Thyroid gland (tissue), 4 donors: ENCODE measurements at regions not wholly inside any gene's neighbourhood (a gene's known extent, or its start where the extent isn't known, plus 50 kb on each side); places are given as distances from the start of the nearest gene placed in this dataset.
"Not testable (repeated sequence)": the region's sequence is repeated elsewhere in the genome, so short reads cannot be mapped to it uniquely, and the experiment has no call there.

Source experiments
- DNase-seq, 2 donors: peaks; one replicate each; pipeline ENCODE4 v3.0.0-alpha.2; 2019
- H3K27ac ChIP-seq, 3 donors: fragments of 200-600 bp; sonication (generic); 1 replicate in 2 of 3; 2 replicates in 1 of 3; pipeline ENCODE4 v1.5.1; 2016 to 2019; ENCODE audit warnings: mild to moderate bottlenecking in 1 of 3, moderate library complexity in 1 of 3
- H3K27me3 ChIP-seq: fragments of 200-600 bp; sonication (generic); one replicate; pipeline ENCODE4 v1.5.1; 2019
- H3K36me3 ChIP-seq, 2 donors: fragments of 200-600 bp; sonication (generic); one replicate each; pipeline ENCODE4 v1.5.1; 2016 to 2019
- H3K4me1 ChIP-seq, 2 donors: fragments of 200-600 bp; sonication (generic); one replicate each; pipeline ENCODE4 v1.5.1; 2017 to 2019
- H3K4me3 ChIP-seq, 3 donors: fragments of 200-600 bp; sonication (generic); replicated peaks in 1 of 3; 1 replicate in 2 of 3; 2 replicates in 1 of 3; pipeline ENCODE4 v1.5.1; 2016; ENCODE audit warnings: mild to moderate bottlenecking in 1 of 3
- H3K9me3 ChIP-seq: fragments of 200-600 bp; sonication (generic); one replicate; pipeline ENCODE4 v1.5.1; 2017
- POLR2A ChIP-seq, 2 donors: fragments of 450-650 bp; IDR thresholded peaks; one replicate each; pipeline ENCODE4 v1.6.1; 2017; ENCODE audit warnings: antibody characterized with exemption in 2 of 2, mild to moderate bottlenecking in 2 of 2, moderate library complexity in 1 of 2
- WGBS, 2 donors: methylation state at CpG; one replicate each; pipeline ENCODE4 v1.1.5; 2017; 5-methylcytosine and 5-hydroxymethylcytosine counted together
- intact Hi-C: fragments of 100-400 bp; cut with DNase I; formaldehyde crosslinking; loops from one replicate; pipeline ENCODE4 v1.15.1; 2023
- TF ChIP-seq, protein P1 (sequence below), 6 experiments: fragments of 200-600 bp in 3 of 6; fragments of 450-650 bp in 3 of 6; sonication (generic) in 3 of 6; IDR thresholded peaks; one replicate each; pipeline ENCODE4 v1.5.1; 2016 to 2019; ENCODE audit warnings: antibody characterized with exemption in 6 of 6, mild to moderate bottlenecking in 2 of 6, inconsistent platforms in 1 of 6, moderate library complexity in 1 of 6

DNA sequence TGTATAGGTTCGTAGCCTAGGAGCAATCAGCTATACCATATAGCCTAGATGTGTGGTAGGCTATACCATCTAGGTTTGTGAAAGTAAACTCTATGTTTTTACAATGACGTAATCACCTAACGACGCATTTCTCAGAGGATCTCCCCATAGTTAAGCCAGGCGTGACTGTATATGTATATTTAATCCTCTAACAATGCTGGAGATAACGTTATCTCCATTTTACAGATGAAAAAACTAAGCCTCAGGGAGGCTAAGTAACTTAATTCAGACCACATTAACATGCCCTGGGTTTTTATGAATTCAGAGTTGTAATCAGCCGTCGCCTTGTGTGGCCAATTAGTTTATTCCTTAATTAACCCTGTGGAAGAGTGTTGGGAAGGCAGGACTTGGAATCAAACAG lies 107.7 kb upstream of the PLXNA2 start:
- no peaks in the 10 kb centered on the region for H3K4me1 ChIP-seq
- 84 to 89% methylated on average over 8 of the region's 8 CpGs for WGBS, 2 donors
- intact Hi-C loops: no loop called here
- H3K9me3 ChIP-seq: no peaks in the 10 kb centered on the region
- no peaks in the 10 kb centered on the region for H3K27me3 ChIP-seq
- TF ChIP-seq, protein P1, sequence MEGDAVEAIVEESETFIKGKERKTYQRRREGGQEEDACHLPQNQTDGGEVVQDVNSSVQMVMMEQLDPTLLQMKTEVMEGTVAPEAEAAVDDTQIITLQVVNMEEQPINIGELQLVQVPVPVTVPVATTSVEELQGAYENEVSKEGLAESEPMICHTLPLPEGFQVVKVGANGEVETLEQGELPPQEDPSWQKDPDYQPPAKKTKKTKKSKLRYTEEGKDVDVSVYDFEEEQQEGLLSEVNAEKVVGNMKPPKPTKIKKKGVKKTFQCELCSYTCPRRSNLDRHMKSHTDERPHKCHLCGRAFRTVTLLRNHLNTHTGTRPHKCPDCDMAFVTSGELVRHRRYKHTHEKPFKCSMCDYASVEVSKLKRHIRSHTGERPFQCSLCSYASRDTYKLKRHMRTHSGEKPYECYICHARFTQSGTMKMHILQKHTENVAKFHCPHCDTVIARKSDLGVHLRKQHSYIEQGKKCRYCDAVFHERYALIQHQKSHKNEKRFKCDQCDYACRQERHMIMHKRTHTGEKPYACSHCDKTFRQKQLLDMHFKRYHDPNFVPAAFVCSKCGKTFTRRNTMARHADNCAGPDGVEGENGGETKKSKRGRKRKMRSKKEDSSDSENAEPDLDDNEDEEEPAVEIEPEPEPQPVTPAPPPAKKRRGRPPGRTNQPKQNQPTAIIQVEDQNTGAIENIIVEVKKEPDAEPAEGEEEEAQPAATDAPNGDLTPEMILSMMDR (IDR thresholded peaks at IDR 0.05): no peak
- TF ChIP-seq POLR2A (IDR thresholded peaks at IDR 0.05): no peak
- DNase-seq: no peak
- no peak overlapping the region for H3K4me3 ChIP-seq
- H3K36me3 ChIP-seq: no peaks in the 10 kb centered on the region
- no peak overlapping the region for H3K27ac ChIP-seq

DNA sequence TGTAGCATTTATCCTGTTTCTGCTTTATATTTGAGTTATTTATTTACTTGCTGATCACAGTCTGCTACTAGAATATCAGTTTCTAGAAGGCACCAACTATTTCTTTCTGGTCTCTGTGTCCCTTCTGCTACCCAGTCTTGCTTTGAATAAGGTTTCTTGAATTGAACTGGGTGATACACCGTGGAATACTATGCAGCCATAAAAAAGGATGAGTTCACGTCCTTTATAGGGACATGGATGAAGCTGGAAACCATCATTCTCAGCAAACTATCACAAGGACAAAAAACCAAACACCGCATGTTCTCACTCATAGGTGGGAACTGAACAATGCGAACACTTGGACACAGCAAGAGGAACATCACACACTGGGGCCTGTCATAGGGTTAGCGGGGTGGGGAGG lies 109.6 kb upstream of the PLXNA2 start:
- WGBS, 2 donors: 95 to 97% methylated on average over 5 of the region's 5 CpGs
- H3K27ac ChIP-seq, H3K27me3 ChIP-seq: not testable (repeated sequence)

DNA sequence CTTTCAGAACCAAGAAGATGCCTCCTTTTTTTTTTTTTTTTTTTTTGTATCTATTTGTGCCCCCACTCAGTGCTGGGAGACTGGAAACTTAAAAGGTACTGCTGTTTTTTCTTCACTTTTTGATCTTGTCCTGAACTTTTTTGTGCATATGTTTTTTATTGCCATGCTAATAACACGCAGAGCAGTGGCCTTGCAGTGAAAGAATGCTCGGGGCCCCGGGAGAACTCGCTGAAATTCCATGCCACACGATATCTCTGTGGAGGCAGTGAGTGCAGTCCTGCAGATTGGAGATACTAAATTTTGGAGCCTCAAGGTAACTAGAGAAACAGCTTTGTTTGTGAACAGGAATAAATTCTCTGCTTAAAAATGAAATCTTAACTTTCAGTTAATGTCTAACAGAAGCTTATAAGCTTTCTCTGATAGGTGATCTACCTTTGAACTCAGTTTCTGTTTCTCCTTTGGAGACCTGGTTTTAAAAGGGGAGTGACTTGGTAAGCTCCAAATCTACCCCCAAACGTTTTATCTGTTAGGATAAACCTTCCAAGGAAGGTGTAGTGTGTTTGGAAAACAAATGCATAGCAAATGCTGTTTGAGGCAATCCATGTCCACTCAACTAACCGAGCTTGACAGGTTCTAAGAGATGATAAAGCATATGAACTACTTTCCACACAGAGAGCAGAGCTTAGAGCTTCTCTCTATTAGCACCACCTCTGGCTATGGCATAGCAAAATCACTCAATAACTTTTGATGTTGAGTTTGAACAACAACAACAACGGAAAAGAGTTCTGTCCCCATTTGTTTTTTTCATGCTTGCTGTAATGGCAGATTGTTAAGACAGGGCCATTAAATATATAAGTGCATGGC lies 113.7 kb upstream of the PLXNA2 start:
- WGBS, 2 donors: 62 to 72% methylated on average over 8 of the region's 8 CpGs
- no peaks in the 10 kb centered on the region for H3K9me3 ChIP-seq
- H3K27ac ChIP-seq: no peak overlapping the region
- DNase-seq: no peak
- intact Hi-C loops: no loop called here
- H3K4me1 ChIP-seq: no peaks in the 10 kb centered on the region
- no peak overlapping the region for H3K4me3 ChIP-seq
- TF ChIP-seq, protein P1 (IDR thresholded peaks at IDR 0.05): no peak
- TF ChIP-seq POLR2A (IDR thresholded peaks at IDR 0.05): no peak
- no peaks in the 10 kb centered on the region for H3K27me3 ChIP-seq
- no peaks in the 10 kb centered on the region for H3K36me3 ChIP-seq

More for the DNA sequence above, 109.6 kb upstream of the PLXNA2 start:
- H3K4me1 ChIP-seq, H3K36me3 ChIP-seq, H3K9me3 ChIP-seq, intact Hi-C loops, H3K4me3 ChIP-seq, DNase-seq: not testable (repeated sequence)

DNA sequence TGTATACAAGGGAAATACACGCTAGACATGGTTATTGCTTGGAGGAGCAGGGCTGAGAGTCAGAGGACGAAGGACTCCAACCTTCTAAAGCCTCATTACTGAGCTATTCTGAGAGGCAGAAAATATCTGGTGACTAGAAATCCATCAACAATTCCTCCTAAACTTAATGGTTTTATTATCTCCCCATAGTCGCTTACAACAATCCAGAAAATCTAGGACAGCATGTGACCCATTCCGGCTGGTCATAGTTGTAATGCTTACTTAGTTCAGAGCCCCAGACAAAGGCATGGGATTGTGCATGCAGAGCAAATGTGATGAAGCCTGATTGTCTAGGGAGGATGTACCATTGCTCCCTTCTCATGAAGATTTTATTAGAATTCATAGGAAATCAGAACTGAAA lies 114.5 kb upstream of the PLXNA2 start:
- no peak for DNase-seq
- H3K36me3 ChIP-seq: no peaks in the 10 kb centered on the region
- no peaks in the 10 kb centered on the region for H3K4me1 ChIP-seq
- no peak overlapping the region for H3K4me3 ChIP-seq
- H3K9me3 ChIP-seq: no peaks in the 10 kb centered on the region
- intact Hi-C loops: no loop called here
- H3K27ac ChIP-seq: no peak overlapping the region
- no peak for TF ChIP-seq POLR2A (IDR thresholded peaks at IDR 0.05)
- TF ChIP-seq, protein P1 (IDR thresholded peaks at IDR 0.05): no peak
- 87 to 89% methylated on average over 4 of the region's 4 CpGs for WGBS, 2 donors
- no peaks in the 10 kb centered on the region for H3K27me3 ChIP-seq

DNA sequence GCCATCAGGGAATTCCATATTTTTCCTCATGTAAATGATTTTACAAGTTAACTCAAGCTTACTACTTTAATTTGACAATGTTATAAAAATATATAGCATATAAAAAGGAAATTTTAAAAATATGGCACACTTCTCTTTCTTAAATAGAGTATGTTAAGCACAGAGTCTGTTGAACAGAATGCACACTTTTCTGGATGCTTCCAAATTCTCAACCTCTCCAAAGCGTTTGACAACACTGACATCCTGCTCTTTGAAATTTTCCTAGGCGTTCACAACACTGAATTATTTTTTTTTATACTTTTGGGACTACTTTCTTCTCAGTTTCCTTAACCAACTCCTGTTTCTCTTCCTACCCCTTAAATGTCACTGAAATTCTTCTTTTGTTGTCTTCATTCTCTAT lies 117.8 kb upstream of the PLXNA2 start:
- Histone ChIP-seq H3K36me3 (no peaks in the 10 kb centered on the region), H3K4me3 (no peak overlapping the region), H3K9me3 (no peaks in the 10 kb centered on the region), H3K27ac (no peak overlapping the region), H3K27me3 (no peaks in the 10 kb centered on the region), H3K4me1 (no peaks in the 10 kb centered on the region)
- no peak for DNase-seq
- intact Hi-C loops: no loop called here
- TF ChIP-seq POLR2A (IDR thresholded peaks at IDR 0.05): no peak
- TF ChIP-seq, protein P1 (IDR thresholded peaks at IDR 0.05): no peak
- 80 to 81% methylated on average over 2 of the region's 2 CpGs for WGBS, 2 donors
